DOHH2 (cell line): ENCODE measurements at regions not wholly inside any gene's neighbourhood (a gene's known extent, or its start where the extent isn't known, plus 50 kb on each side); places are given as distances from the start of the nearest gene placed in this dataset.

Experiments used
- H3F3A ChIP-seq: fragments of 200-600 bp; sonication (generic), shearing (Covaris generic); 2 replicates; pipeline ENCODE4 v1.6.0; 2016; ENCODE audit warnings: antibody characterized with exemption, mild to moderate bottlenecking; ENCODE audit not compliant: control insufficient read depth, insufficient read depth
- H3K27ac ChIP-seq: fragments of 200-600 bp; sonication (generic); 2 replicates; pipeline ENCODE4 v1.5.1; 2014; ENCODE audit warnings: low read depth, mild to moderate bottlenecking, low read length, moderate library complexity
- H3K27me3 ChIP-seq: fragments of 200-600 bp; sonication (generic); 2 replicates; pipeline ENCODE4 v1.6.1; 2014; ENCODE audit warnings: mild to moderate bottlenecking, low read length, mixed read lengths; ENCODE audit not compliant: control insufficient read depth
- H3K36me3 ChIP-seq: fragments of 200-600 bp; sonication (generic); 2 replicates; pipeline ENCODE4 v1.6.1; 2014; ENCODE audit warnings: mild to moderate bottlenecking, low read length, moderate library complexity, mixed read lengths; ENCODE audit not compliant: control insufficient read depth
- H3K4me1 ChIP-seq: fragments of 200-600 bp; sonication (generic); 2 replicates; pipeline ENCODE4 v1.6.1; 2014; ENCODE audit warnings: mild to moderate bottlenecking, low read length, mixed read lengths; ENCODE audit not compliant: control insufficient read depth
- H3K4me2 ChIP-seq: fragments of 200-600 bp; sonication (generic); 2 replicates; pipeline ENCODE4 v1.6.0; 2014; ENCODE audit warnings: mild to moderate bottlenecking, low read length, moderate library complexity
- H3K4me3 ChIP-seq: fragments of 200-600 bp; sonication (generic); 2 replicates; pipeline ENCODE4 v1.5.1; 2014; ENCODE audit warnings: mild to moderate bottlenecking, low read length, mixed read lengths
- H3K79me2 ChIP-seq: fragments of 200-600 bp; sonication (generic); 2 replicates; pipeline ENCODE4 v1.6.1; 2014; ENCODE audit warnings: mild to moderate bottlenecking, low read length, mixed read lengths; ENCODE audit not compliant: control insufficient read depth
- H3K9me2 ChIP-seq: fragments of 200-600 bp; sonication (generic); replicated peaks from 2 replicates; pipeline ENCODE4 v1.6.1; 2014; ENCODE audit warnings: mild to moderate bottlenecking, low read length, mixed read lengths; ENCODE audit not compliant: control insufficient read depth
- H3K9me3 ChIP-seq: fragments of 200-600 bp; sonication (generic); 2 replicates; pipeline ENCODE4 v1.6.1; 2014; ENCODE audit warnings: antibody characterized with exemption, low read length, mixed read lengths; ENCODE audit not compliant: control insufficient read depth, insufficient read depth
- H4K20me1 ChIP-seq: fragments of 200-600 bp; sonication (generic); 2 replicates; pipeline ENCODE4 v1.6.0; 2014; ENCODE audit warnings: low read depth, mild to moderate bottlenecking, antibody characterized with exemption, low read length, moderate library complexity; ENCODE audit not compliant: control insufficient read depth, insufficient read depth
- EZH2phosphoT487 ChIP-seq: fragments of 200-600 bp; sonication (generic); IDR thresholded peaks from 2 replicates; pipeline ENCODE4 v1.6.1; 2017; ENCODE audit warnings: borderline replicate concordance, mild to moderate bottlenecking, antibody characterized with exemption, low read length, moderate library complexity, mixed read lengths
- TF ChIP-seq, protein P1 (sequence below): fragments of 200-600 bp; sonication (generic); IDR thresholded peaks from one replicate; pipeline ENCODE4 v1.5.1; 2014; ENCODE audit warnings: antibody characterized with exemption, mild to moderate bottlenecking, low read depth, low read length; ENCODE audit not compliant: poor library complexity, severe bottlenecking

DNA sequence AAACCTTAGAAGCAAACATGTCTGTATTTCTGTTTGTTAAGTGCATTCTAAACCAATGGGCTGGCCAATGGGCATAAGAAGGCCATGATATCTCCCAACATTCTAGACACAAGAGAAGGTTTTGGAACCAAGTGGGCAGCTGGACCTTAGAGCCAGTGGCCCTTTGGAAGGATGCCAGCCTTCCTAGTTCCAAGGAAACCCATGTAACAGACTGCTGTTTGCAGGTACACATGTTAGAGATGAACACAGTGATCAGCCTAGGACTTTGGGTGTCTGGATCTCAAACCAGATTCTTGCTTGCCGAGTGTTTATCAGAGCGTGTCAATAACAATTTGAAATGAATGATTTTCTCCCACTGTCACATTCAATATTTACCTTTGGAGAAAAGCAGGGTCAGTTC, 97.5 kb upstream of the COPS8 start:
- no peak overlapping the region for H3K4me2 ChIP-seq
- H3K4me3 ChIP-seq: no peak overlapping the region
- no peaks in the 10 kb centered on the region for H3K9me3 ChIP-seq
- TF ChIP-seq, protein P1, sequence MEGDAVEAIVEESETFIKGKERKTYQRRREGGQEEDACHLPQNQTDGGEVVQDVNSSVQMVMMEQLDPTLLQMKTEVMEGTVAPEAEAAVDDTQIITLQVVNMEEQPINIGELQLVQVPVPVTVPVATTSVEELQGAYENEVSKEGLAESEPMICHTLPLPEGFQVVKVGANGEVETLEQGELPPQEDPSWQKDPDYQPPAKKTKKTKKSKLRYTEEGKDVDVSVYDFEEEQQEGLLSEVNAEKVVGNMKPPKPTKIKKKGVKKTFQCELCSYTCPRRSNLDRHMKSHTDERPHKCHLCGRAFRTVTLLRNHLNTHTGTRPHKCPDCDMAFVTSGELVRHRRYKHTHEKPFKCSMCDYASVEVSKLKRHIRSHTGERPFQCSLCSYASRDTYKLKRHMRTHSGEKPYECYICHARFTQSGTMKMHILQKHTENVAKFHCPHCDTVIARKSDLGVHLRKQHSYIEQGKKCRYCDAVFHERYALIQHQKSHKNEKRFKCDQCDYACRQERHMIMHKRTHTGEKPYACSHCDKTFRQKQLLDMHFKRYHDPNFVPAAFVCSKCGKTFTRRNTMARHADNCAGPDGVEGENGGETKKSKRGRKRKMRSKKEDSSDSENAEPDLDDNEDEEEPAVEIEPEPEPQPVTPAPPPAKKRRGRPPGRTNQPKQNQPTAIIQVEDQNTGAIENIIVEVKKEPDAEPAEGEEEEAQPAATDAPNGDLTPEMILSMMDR: no peak
- TF ChIP-seq EZH2phosphoT487: no peak
- H3K4me1 ChIP-seq: no peaks in the 10 kb centered on the region
- H3K79me2 ChIP-seq: no peaks in the 10 kb centered on the region
- peaks cover 2% of the 10 kb centered on the region; the same call in 1 of the 2 replicates for H3K27me3 ChIP-seq
- H3K27ac ChIP-seq: no peak overlapping the region
- no peaks in the 10 kb centered on the region for H3K9me2 ChIP-seq
- no peaks in the 10 kb centered on the region for H3K36me3 ChIP-seq
- no peaks in the 10 kb centered on the region for H4K20me1 ChIP-seq
- no peaks in the 10 kb centered on the region for H3F3A ChIP-seq

GRCh38 chr2:236988690-236989624, 96.7 kb upstream of the COPS8 start:
- Histone ChIP-seq H4K20me1 (no peaks in the 10 kb centered on the region), H3K36me3 (no peaks in the 10 kb centered on the region), H3K4me3 (no peak overlapping the region), H3K4me2 (no peak overlapping the region), H3K9me3 (no peaks in the 10 kb centered on the region), H3F3A (no peaks in the 10 kb centered on the region), H3K79me2 (no peaks in the 10 kb centered on the region), H3K27ac (no peak overlapping the region), H3K27me3 (peaks cover 2% of the 10 kb centered on the region; the same call in 1 of the 2 replicates), H3K9me2 (no peaks in the 10 kb centered on the region), H3K4me1 (no peaks in the 10 kb centered on the region)
- TF ChIP-seq, protein P1: no peak
- no peak for TF ChIP-seq EZH2phosphoT487

GRCh38 chr2:236990552-236990951, 95.1 kb upstream of the COPS8 start:
- Histone ChIP-seq H3K4me1 (no peaks in the 10 kb centered on the region), H3K4me2 (no peak overlapping the region), H3F3A (no peaks in the 10 kb centered on the region), H3K36me3 (no peaks in the 10 kb centered on the region), H3K9me2 (no peaks in the 10 kb centered on the region), H3K27me3 (no peaks in the 10 kb centered on the region), H3K9me3 (no peaks in the 10 kb centered on the region), H3K79me2 (no peaks in the 10 kb centered on the region), H4K20me1 (no peaks in the 10 kb centered on the region), H3K4me3 (no peak overlapping the region), H3K27ac (no peak overlapping the region)
- TF ChIP-seq, protein P1: no peak
- TF ChIP-seq EZH2phosphoT487: no peak
